ENCODE measurements at regions not wholly inside any gene's neighbourhood (a gene's known extent, or its start where the extent isn't known, plus 50 kb on each side); places are given as distances from the start of the nearest gene placed in this dataset.

DNA sequence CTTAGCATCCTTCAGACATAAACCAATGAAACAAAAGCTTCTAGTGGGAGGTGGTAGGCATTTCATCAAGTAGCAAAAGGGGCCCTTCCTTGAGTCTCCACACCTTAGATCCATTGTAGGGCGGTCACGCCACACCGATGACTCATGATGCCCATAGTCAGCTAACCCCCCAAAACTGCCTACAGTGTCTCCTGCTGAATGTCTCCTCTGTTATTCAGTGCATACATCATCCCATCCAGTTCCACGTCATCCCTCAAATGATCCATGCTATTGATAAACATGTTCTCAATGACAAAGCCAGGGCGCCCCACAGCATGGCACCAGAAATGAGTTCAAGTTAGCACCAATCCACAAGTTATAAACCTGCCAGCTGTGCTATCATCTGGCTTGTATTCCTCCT, 57.4 kb upstream of the ACKR3 start:
- TF ChIP-seq, protein P1, sequence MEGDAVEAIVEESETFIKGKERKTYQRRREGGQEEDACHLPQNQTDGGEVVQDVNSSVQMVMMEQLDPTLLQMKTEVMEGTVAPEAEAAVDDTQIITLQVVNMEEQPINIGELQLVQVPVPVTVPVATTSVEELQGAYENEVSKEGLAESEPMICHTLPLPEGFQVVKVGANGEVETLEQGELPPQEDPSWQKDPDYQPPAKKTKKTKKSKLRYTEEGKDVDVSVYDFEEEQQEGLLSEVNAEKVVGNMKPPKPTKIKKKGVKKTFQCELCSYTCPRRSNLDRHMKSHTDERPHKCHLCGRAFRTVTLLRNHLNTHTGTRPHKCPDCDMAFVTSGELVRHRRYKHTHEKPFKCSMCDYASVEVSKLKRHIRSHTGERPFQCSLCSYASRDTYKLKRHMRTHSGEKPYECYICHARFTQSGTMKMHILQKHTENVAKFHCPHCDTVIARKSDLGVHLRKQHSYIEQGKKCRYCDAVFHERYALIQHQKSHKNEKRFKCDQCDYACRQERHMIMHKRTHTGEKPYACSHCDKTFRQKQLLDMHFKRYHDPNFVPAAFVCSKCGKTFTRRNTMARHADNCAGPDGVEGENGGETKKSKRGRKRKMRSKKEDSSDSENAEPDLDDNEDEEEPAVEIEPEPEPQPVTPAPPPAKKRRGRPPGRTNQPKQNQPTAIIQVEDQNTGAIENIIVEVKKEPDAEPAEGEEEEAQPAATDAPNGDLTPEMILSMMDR (IDR thresholded peaks at IDR 0.05; ENCODE audit: low read depth, low read length, missing control alignments) = no peak
- no peak for DNase-seq (ENCODE audit: low read depth)
- in situ Hi-C loops (cut with HindIII; ENCODE audit: low sequenced_read_pairs) = no loop called here
- no peak overlapping the region for H3K4me3 ChIP-seq (ENCODE audit: low read depth, low read length)

DNA sequence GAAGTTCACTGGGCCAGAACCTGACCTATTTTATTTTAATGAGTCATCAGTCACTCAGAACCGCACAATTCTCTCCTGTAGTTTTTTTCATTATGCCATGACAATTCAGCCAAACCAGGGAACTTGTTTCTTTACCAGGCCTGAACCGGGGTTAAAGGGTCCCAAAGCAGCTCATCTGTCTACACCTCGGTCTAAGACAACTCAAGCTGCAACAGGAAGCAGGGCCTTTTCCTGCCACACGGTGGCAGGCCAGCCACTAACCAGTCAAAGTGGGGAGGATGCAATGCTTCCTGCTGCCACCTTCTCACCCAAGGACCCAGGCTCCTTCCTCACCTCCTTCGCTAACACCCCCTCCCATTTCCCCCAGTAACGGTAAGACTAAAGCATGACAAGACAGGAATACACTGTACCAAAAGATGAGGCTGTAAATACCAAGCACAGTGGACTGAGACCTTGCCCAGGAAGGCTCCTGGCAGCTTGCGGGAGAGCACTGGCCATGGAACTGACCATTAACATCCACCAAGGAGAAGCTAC, 56.7 kb upstream of the ACKR3 start:
- no peak overlapping the region for H3K4me3 ChIP-seq (ENCODE audit: low read depth, low read length)
- in situ Hi-C loops (cut with HindIII; ENCODE audit: low sequenced_read_pairs) = no loop called here
- TF ChIP-seq, protein P1 (IDR thresholded peaks at IDR 0.05; ENCODE audit: low read depth, low read length, missing control alignments) = peak; percentile 92
- peak; percentile 49 for DNase-seq (ENCODE audit: low read depth)

DNA sequence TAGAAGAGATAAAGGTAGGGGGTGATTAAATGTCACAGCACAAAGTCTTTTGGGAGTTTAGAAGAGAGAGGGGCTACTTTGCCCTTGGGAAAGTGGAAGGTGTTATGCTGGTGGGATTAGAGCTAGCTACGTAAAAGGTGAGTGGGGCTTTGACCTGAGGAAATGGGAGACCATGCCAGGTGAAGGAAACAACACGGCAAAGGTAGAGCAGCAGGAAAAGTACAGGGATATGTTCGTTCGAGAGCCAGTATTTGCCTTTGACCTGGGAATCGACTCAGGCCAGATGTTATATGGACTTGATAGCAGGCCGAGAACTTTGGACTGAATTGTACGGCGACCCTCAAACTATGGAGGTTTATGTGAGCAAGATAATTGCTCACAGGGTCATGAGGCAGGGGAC, 55.7 kb upstream of the ACKR3 start:
- DNase-seq (ENCODE audit: low read depth) = no peak
- in situ Hi-C loops (cut with HindIII; ENCODE audit: low sequenced_read_pairs) = no loop called here
- no peak overlapping the region for H3K4me3 ChIP-seq (ENCODE audit: low read depth, low read length)
- TF ChIP-seq, protein P1 (IDR thresholded peaks at IDR 0.05; ENCODE audit: low read depth, low read length, missing control alignments) = no peak

- DNase-seq (ENCODE audit: low read depth) = no peak
- TF ChIP-seq, protein P1 (IDR thresholded peaks at IDR 0.05; ENCODE audit: low read depth, low read length, missing control alignments) = no peak
- in situ Hi-C loops (cut with HindIII; ENCODE audit: low sequenced_read_pairs) = loop anchor here (5.0 kb wide), 1 partner anchor 36 kb away; no protein-coding TSS in a partner anchor
- no peak overlapping the region for H3K4me3 ChIP-seq (ENCODE audit: low read depth, low read length)
Measured at GRCh38 chr2:236516708-236517107, 52.9 kb upstream of the ACKR3 start.

GRCh38 chr2:236517251-236518031, 52.2 kb upstream of the ACKR3 start:
- in situ Hi-C loops (cut with HindIII; ENCODE audit: low sequenced_read_pairs) = loop anchor here (5.0 kb wide), 1 partner anchor 35 kb away; no protein-coding TSS in a partner anchor
- no peak overlapping the region for H3K4me3 ChIP-seq (ENCODE audit: low read depth, low read length)
- TF ChIP-seq, protein P1 (IDR thresholded peaks at IDR 0.05; ENCODE audit: low read depth, low read length, missing control alignments) = no peak
- no peak for DNase-seq (ENCODE audit: low read depth)

All from astrocyte of the cerebellum (primary cell).